MV-4-11 (cell line): ENCODE measurements at regions not wholly inside any gene's neighbourhood (a gene's known extent, or its start where the extent isn't known, plus 50 kb on each side); places are given as distances from the start of the nearest gene placed in this dataset.
"Not testable (repeated sequence)": the region's sequence is repeated elsewhere in the genome, so short reads cannot be mapped to it uniquely, and the experiment has no call there.

Experiments
- DNase-seq: peaks from one replicate; lab custom pipeline; 2025; lab: John Stamatoyannopoulos, UW

- not testable (repeated sequence) for DNase-seq
Measured at GRCh38 chr18:60015826-60016225, 116.0 kb downstream of the PMAIP1 start.

GRCh38 chr18:60013148-60013547 is 113.4 kb downstream of the PMAIP1 start:
- DNase-seq, result not testable (repeated sequence)

- no peak for DNase-seq
Measured at GRCh38 chr18:60010984-60011383, 111.2 kb downstream of the PMAIP1 start.

GRCh38 chr18:60010513-60010912 is 110.7 kb downstream of the PMAIP1 start:
- no peak for DNase-seq

- DNase-seq, result no peak
Measured at GRCh38 chr18:60007661-60008060, 107.9 kb downstream of the PMAIP1 start.

GRCh38 chr18:60003610-60004185 is 103.9 kb downstream of the PMAIP1 start:
- DNase-seq, result no peak

- DNase-seq, result peak; percentile 14
Measured at GRCh38 chr18:59996370-59996966, 96.7 kb downstream of the PMAIP1 start.

- peak; percentile 13 for DNase-seq
Measured at GRCh38 chr18:59994357-59994756, 94.6 kb downstream of the PMAIP1 start.

GRCh38 chr18:59993560-59993959 is 93.8 kb downstream of the PMAIP1 start:
- no peak for DNase-seq

- peak; percentile 2 for DNase-seq
Measured at GRCh38 chr18:59990121-59990823, 90.5 kb downstream of the PMAIP1 start.

- DNase-seq, result peak; percentile 31
Measured at GRCh38 chr18:59988098-59988706, 88.4 kb downstream of the PMAIP1 start.

GRCh38 chr18:59987102-59987501 is 87.3 kb downstream of the PMAIP1 start:
- DNase-seq, result no peak

- DNase-seq, result no peak
Measured at GRCh38 chr18:59986139-59986538, 86.3 kb downstream of the PMAIP1 start.

GRCh38 chr18:59985289-59985688 is 85.5 kb downstream of the PMAIP1 start:
- DNase-seq, result no peak

- DNase-seq, result no peak
Measured at GRCh38 chr18:59983506-59983905, 83.7 kb downstream of the PMAIP1 start.

- DNase-seq, result no peak
Measured at GRCh38 chr18:59980188-59980637, 80.4 kb downstream of the PMAIP1 start.

- DNase-seq, result no peak
Measured at GRCh38 chr18:59971871-59972428, 72.2 kb downstream of the PMAIP1 start.

- DNase-seq, result peak; percentile 9
Measured at GRCh38 chr18:59971144-59971543, 71.3 kb downstream of the PMAIP1 start.

GRCh38 chr18:59969477-59970028 is 69.8 kb downstream of the PMAIP1 start:
- DNase-seq, result not testable (repeated sequence)

- DNase-seq, result no peak
Measured at GRCh38 chr18:59968583-59968982, 68.8 kb downstream of the PMAIP1 start.

GRCh38 chr18:59967878-59968277 is 68.1 kb downstream of the PMAIP1 start:
- DNase-seq, result no peak

GRCh38 chr18:59966913-59967312 is 67.1 kb downstream of the PMAIP1 start:
- no peak for DNase-seq
